AG04450 (cell line): ENCODE measurements at regions not wholly inside any gene's neighbourhood (a gene's known extent, or its start where the extent isn't known, plus 50 kb on each side); places are given as distances from the start of the nearest gene placed in this dataset.

Experiments
- CTCF ChIA-PET: fragments of 300-600, 350-600 bp; formaldehyde crosslinking; extraction: SDS; loops from one replicate; lab custom pipeline; 2022; ENCODE audit warnings: antibody characterized with exemption, inconsistent platforms; lab: Charles Lee
- POLR2A ChIA-PET: fragments of 350-600 bp; formaldehyde crosslinking; extraction: SDS; loops from one replicate; lab custom pipeline; 2021; ENCODE audit warnings: antibody characterized with exemption, inconsistent platforms; lab: Yijun Ruan, JAX
- DNase-seq: peaks from one replicate; pipeline ENCODE4 v3.0.0-alpha.2; 2011; ENCODE audit warnings: low read depth, low spot score
- H3K27ac ChIP-seq: one replicate; pipeline ENCODE4 v1.5.1; 2012; ENCODE audit warnings: low read depth, low read length, control low read depth
- H3K27me3 ChIP-seq: one replicate; pipeline ENCODE4 v1.6.0; 2012; ENCODE audit warnings: low read length; ENCODE audit not compliant: control insufficient read depth, insufficient read depth
- H3K4me3 ChIP-seq: 2 replicates; pipeline ENCODE4 v1.5.1; 2011; ENCODE audit warnings: mild to moderate bottlenecking, low read depth, low read length, control low read depth
- H3K9me3 ChIP-seq: 2 replicates; pipeline ENCODE4 v1.5.1; 2012; ENCODE audit warnings: low read length; ENCODE audit not compliant: control insufficient read depth, insufficient read depth
- CTCF ChIP-seq: IDR thresholded peaks from 2 replicates; pipeline ENCODE4 v1.5.1; 2011; ENCODE audit warnings: low read depth, low read length, control low read depth, inconsistent platforms

DNA sequence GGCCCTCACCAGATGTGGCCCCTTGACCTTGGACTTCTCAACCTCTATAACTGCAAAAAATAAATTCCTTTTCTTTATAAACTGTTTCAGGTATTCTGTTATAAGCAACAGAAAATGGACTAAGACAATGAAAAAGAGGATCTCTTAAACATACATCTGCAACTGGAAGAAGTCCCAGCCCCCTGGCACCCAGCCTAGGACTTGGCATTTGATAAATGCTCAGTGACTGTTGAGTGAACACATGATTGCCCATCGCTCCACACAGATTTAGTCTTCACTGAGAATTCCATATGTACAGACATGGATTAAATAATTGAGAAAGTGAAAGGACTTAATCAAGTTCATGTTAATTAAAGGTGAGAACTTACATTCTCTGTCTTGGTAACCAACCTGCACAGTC is 344.9 kb upstream of the RUNX1 start:
- Histone ChIP-seq H3K27ac (no peak overlapping the region), H3K27me3 (no peaks in the 10 kb centered on the region), H3K9me3 (no peaks in the 10 kb centered on the region), H3K4me3 (no peak overlapping the region)
- DNase-seq = no peak
- no peak for TF ChIP-seq CTCF
- ChIA-PET CTCF (no interaction called here), POLR2A (no interaction called here)

DNA sequence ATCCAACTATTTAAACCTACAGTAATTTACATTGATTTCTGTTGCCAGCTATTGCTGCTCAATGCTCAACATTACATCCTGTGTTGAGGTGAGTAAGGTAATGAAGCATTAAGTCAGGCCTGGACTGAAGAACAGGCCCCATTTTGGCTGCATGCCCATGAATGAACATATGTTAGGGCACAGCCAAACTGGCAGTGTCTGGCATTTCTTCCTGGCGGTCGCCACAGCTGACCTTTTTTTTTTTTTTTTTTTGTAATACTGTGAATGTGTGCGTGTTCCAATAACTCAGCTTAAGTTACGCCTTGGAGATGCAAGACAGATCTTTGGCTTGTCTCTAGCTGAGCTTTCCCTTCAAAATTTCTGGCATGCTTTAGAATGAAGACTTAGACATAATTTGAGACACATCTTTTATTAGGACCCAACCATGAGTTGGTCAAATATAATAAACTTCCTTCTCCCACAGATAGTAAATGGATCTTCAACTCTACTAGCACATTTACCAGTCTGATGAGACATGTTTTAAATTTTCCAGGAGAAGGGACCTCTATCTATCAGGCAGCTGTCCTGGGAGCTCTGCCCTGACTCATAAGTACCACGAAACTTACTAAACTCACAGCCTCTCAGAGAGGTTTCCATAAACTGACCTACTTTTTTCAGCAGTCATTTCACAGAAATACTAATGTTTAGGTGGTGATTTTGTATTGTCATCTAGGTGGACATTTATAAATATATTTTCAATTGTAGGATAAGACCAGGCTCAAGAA is 341.1 kb upstream of the RUNX1 start:
- no peak for DNase-seq
- Histone ChIP-seq H3K27ac (no peak overlapping the region), H3K27me3 (no peaks in the 10 kb centered on the region), H3K4me3 (no peak overlapping the region), H3K9me3 (no peaks in the 10 kb centered on the region)
- CTCF ChIA-PET = interaction anchor here (0.7 to 1.2 kb wide), 3 partner anchors 11 to 324 kb away, joined by 3 to 4 read pairs (median 3); no protein-coding TSS in a partner anchor
- no peak for TF ChIP-seq CTCF
- POLR2A ChIA-PET = no interaction called here

DNA sequence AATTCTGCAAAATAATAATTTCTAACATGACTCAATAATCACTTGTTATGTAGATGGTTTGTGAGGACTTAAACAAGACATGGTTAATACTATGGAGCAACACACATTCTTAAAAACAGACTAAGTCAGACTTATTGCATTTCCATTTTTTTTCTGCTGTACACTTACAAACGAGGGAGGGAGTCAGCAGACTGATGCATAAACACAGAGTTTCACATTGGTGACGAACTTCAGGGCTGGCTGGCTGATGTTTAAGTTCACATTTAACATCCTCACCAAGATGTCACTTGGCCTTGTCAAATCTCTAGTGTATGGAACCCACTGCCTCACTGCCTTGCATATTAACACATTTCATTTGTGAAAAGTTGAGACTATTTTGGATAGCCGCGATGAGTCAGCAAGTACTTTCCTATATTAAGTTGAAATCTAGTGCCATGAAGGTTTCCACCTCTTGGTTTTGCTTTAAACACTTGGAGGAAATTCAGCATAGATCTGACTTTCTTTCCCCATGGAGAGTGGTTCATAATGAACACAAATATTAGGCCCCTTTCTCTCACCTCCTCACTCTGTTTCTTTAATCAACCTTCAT is 337.5 kb upstream of the RUNX1 start:
- H3K27me3 ChIP-seq = no peaks in the 10 kb centered on the region
- no peaks in the 10 kb centered on the region for H3K9me3 ChIP-seq
- no peak for DNase-seq
- ChIA-PET POLR2A (no interaction called here), CTCF (no interaction called here)
- no peak overlapping the region for H3K27ac ChIP-seq
- TF ChIP-seq CTCF = no peak
- no peak overlapping the region for H3K4me3 ChIP-seq

DNA sequence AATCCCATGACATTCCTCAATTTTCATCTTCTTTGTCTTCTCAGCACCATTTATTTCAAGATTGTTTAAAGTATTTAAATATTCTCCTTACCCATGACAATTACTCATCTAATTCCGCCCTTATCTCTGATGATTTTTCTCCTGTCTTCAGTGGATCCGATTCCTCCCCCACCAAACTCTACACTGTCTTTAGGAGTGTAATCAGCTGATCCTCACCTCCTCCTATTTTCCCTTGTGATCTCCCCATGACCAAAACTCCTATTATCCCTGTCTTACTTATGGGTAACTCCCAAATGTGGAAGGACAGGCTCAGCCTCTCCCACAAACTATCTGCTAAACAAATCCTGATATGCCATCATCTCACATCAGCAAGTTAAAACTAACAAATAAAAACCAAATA is 335.3 kb upstream of the RUNX1 start:
- ChIA-PET POLR2A (no interaction called here), CTCF (no interaction called here)
- TF ChIP-seq CTCF = no peak
- no peak for DNase-seq
- no peaks in the 10 kb centered on the region for H3K27me3 ChIP-seq
- no peak overlapping the region for H3K27ac ChIP-seq
- H3K4me3 ChIP-seq = no peak overlapping the region
- H3K9me3 ChIP-seq = no peaks in the 10 kb centered on the region

- POLR2A ChIA-PET = no interaction called here
- H3K27me3 ChIP-seq = no peaks in the 10 kb centered on the region
- no peak for TF ChIP-seq CTCF
- H3K4me3 ChIP-seq = no peak overlapping the region
- CTCF ChIA-PET = no interaction called here
- no peak for DNase-seq
- no peaks in the 10 kb centered on the region for H3K9me3 ChIP-seq
- H3K27ac ChIP-seq = no peak overlapping the region
Measured at GRCh38 chr21:35382696-35383095, 333.6 kb upstream of the RUNX1 start.
